GM12878 (cell line): ENCODE measurements at regions not wholly inside any gene's neighbourhood (a gene's known extent, or its start where the extent isn't known, plus 50 kb on each side); places are given as distances from the start of the nearest gene placed in this dataset.

Experiments used
- BRCA1 ChIP-seq: IDR thresholded peaks from 2 replicates; pipeline ENCODE4 v1.6.1; 2011; ENCODE audit warnings: low read depth, low read length, improper control_type of control experiment
- IRF3 ChIP-seq: fragments of 450-650 bp; IDR thresholded peaks from 2 replicates; pipeline ENCODE4 v1.6.1; 2014; ENCODE audit warnings: mild to moderate bottlenecking
- MXI1 ChIP-seq: fragments of 150-350 bp; IDR thresholded peaks from 2 replicates; pipeline ENCODE4 v1.6.1; 2011; ENCODE audit warnings: low read depth, mild to moderate bottlenecking, inconsistent platforms, low read length, improper control_type of control experiment
- REST ChIP-seq: IDR thresholded peaks from 2 replicates; pipeline ENCODE4 v1.6.1; 2012; ENCODE audit warnings: mild to moderate bottlenecking, low read depth, low read length
- SMC3 ChIP-seq: IDR thresholded peaks from 2 replicates; pipeline ENCODE4 v1.6.1; 2011; ENCODE audit warnings: low read length, improper control_type of control experiment, borderline replicate concordance
- STAT3 ChIP-seq: IDR thresholded peaks from 2 replicates; pipeline ENCODE4 v1.6.1; 2011; ENCODE audit warnings: low read depth, low read length, improper control_type of control experiment
- ZNF217 ChIP-seq: fragments of 450-650 bp; IDR thresholded peaks from 2 replicates; pipeline ENCODE4 v1.6.1; 2017; ENCODE audit warnings: antibody characterized with exemption, mild to moderate bottlenecking
- TF ChIP-seq, protein P1 (sequence below): fragments of 150-350 bp; IDR thresholded peaks from 2 replicates; pipeline ENCODE4 v1.6.1; 2016; ENCODE audit warnings: low read depth, low read length
- TF ChIP-seq, protein P2 (sequence below): fragments of 450-650 bp; IDR thresholded peaks from 2 replicates; pipeline ENCODE4 v1.6.1; 2018; ENCODE audit warnings: mild to moderate bottlenecking, low read depth, moderate library complexity; ENCODE audit not compliant: partially characterized antibody
- TF ChIP-seq, protein P3 (sequence below): fragments of 450-650 bp; IDR thresholded peaks from 2 replicates; pipeline ENCODE4 v1.6.1; 2016; ENCODE audit warnings: mild to moderate bottlenecking, moderate library complexity, borderline replicate concordance
- TF ChIP-seq, protein P4 (sequence below): IDR thresholded peaks from 2 replicates; pipeline ENCODE4 v1.6.1; 2011; ENCODE audit warnings: low read depth, low read length, improper control_type of control experiment, borderline replicate concordance

GRCh38 chr14:106277503-106277902 lies 751.1 kb downstream of the TMEM121 start (continued):
- TF ChIP-seq, protein P1, sequence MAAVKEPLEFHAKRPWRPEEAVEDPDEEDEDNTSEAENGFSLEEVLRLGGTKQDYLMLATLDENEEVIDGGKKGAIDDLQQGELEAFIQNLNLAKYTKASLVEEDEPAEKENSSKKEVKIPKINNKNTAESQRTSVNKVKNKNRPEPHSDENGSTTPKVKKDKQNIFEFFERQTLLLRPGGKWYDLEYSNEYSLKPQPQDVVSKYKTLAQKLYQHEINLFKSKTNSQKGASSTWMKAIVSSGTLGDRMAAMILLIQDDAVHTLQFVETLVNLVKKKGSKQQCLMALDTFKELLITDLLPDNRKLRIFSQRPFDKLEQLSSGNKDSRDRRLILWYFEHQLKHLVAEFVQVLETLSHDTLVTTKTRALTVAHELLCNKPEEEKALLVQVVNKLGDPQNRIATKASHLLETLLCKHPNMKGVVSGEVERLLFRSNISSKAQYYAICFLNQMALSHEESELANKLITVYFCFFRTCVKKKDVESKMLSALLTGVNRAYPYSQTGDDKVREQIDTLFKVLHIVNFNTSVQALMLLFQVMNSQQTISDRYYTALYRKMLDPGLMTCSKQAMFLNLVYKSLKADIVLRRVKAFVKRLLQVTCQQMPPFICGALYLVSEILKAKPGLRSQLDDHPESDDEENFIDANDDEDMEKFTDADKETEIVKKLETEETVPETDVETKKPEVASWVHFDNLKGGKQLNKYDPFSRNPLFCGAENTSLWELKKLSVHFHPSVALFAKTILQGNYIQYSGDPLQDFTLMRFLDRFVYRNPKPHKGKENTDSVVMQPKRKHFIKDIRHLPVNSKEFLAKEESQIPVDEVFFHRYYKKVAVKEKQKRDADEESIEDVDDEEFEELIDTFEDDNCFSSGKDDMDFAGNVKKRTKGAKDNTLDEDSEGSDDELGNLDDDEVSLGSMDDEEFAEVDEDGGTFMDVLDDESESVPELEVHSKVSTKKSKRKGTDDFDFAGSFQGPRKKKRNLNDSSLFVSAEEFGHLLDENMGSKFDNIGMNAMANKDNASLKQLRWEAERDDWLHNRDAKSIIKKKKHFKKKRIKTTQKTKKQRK = no peak
- peak; percentile 76 for TF ChIP-seq SMC3
- TF ChIP-seq ZNF217 = no peak
- TF ChIP-seq, protein P2, sequence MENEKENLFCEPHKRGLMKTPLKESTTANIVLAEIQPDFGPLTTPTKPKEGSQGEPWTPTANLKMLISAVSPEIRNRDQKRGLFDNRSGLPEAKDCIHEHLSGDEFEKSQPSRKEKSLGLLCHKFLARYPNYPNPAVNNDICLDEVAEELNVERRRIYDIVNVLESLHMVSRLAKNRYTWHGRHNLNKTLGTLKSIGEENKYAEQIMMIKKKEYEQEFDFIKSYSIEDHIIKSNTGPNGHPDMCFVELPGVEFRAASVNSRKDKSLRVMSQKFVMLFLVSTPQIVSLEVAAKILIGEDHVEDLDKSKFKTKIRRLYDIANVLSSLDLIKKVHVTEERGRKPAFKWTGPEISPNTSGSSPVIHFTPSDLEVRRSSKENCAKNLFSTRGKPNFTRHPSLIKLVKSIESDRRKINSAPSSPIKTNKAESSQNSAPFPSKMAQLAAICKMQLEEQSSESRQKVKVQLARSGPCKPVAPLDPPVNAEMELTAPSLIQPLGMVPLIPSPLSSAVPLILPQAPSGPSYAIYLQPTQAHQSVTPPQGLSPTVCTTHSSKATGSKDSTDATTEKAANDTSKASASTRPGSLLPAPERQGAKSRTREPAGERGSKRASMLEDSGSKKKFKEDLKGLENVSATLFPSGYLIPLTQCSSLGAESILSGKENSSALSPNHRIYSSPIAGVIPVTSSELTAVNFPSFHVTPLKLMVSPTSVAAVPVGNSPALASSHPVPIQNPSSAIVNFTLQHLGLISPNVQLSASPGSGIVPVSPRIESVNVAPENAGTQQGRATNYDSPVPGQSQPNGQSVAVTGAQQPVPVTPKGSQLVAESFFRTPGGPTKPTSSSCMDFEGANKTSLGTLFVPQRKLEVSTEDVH = no peak
- TF ChIP-seq, protein P3, sequence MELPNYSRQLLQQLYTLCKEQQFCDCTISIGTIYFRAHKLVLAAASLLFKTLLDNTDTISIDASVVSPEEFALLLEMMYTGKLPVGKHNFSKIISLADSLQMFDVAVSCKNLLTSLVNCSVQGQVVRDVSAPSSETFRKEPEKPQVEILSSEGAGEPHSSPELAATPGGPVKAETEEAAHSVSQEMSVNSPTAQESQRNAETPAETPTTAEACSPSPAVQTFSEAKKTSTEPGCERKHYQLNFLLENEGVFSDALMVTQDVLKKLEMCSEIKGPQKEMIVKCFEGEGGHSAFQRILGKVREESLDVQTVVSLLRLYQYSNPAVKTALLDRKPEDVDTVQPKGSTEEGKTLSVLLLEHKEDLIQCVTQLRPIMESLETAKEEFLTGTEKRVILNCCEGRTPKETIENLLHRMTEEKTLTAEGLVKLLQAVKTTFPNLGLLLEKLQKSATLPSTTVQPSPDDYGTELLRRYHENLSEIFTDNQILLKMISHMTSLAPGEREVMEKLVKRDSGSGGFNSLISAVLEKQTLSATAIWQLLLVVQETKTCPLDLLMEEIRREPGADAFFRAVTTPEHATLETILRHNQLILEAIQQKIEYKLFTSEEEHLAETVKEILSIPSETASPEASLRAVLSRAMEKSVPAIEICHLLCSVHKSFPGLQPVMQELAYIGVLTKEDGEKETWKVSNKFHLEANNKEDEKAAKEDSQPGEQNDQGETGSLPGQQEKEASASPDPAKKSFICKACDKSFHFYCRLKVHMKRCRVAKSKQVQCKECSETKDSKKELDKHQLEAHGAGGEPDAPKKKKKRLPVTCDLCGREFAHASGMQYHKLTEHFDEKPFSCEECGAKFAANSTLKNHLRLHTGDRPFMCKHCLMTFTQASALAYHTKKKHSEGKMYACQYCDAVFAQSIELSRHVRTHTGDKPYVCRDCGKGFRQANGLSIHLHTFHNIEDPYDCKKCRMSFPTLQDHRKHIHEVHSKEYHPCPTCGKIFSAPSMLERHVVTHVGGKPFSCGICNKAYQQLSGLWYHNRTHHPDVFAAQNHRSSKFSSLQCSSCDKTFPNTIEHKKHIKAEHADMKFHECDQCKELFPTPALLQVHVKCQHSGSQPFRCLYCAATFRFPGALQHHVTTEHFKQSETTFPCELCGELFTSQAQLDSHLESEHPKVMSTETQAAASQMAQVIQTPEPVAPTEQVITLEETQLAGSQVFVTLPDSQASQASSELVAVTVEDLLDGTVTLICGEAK = no peak
- TF ChIP-seq BRCA1 = no peak
- TF ChIP-seq STAT3 = no peak
- no peak for TF ChIP-seq IRF3
- no peak for TF ChIP-seq REST
- no peak for TF ChIP-seq MXI1
- TF ChIP-seq, protein P4, sequence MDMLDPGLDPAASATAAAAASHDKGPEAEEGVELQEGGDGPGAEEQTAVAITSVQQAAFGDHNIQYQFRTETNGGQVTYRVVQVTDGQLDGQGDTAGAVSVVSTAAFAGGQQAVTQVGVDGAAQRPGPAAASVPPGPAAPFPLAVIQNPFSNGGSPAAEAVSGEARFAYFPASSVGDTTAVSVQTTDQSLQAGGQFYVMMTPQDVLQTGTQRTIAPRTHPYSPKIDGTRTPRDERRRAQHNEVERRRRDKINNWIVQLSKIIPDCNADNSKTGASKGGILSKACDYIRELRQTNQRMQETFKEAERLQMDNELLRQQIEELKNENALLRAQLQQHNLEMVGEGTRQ = no peak
